GM21619 (cell line): ENCODE measurements at regions not wholly inside any gene's neighbourhood (a gene's known extent, or its start where the extent isn't known, plus 50 kb on each side); places are given as distances from the start of the nearest gene placed in this dataset.
"Not testable (repeated sequence)": the region's sequence is repeated elsewhere in the genome, so short reads cannot be mapped to it uniquely, and the experiment has no call there.

Source experiments
- ATAC-seq: cut with Tn5 transposase; IDR thresholded peaks from one replicate; pipeline ENCODE4 v1.9.1; 2021; ENCODE audit not compliant: unreplicated experiment

DNA sequence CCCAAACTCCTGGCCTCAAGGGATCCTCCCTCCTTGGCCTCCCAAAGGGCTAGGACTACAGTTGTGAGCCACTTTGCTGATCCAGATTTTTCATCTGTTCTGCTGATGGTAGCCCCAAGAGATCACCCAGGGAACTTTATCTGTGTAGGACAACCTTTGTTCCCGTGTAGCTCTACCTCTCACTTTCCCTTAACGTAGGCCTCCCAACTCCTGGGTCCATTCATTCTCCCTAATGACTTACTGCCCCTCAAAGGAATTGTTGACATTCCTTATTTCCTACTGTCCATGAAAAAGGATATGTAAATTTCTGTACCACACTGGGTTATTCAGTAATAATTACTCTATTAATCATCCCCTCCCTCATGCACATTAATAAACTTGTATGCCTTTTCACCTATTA is 51.0 kb upstream of the PHF24 start:
- ATAC-seq = no peak

GRCh38 chr9:34899535-34900158 is 58.4 kb upstream of the PHF24 start:
- peak; percentile 78 for ATAC-seq

DNA sequence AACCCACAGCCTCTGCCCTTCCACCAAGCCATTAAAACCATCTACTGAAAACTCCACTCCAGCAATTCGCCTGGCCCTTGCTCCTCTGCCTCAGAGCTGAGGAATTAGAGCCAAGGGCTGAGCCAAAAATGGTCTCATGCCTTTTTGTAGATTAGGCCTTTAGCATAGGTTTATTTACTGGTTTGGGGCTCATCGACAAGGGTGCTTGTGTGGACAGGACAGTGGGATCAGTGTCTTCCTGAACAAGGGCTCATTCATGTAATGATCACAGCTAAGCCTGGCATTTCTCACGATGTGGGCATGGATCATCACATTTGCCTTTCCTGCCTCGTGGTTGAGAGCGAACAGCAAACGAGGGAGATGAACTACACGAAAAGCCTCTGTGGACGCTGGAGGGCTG is 59.2 kb upstream of the PHF24 start:
- ATAC-seq = no peak

GRCh38 chr9:34896112-34896511 is 62.0 kb upstream of the PHF24 start:
- ATAC-seq = no peak

GRCh38 chr9:34892886-34893285 is 65.2 kb upstream of the PHF24 start:
- ATAC-seq = no peak

DNA sequence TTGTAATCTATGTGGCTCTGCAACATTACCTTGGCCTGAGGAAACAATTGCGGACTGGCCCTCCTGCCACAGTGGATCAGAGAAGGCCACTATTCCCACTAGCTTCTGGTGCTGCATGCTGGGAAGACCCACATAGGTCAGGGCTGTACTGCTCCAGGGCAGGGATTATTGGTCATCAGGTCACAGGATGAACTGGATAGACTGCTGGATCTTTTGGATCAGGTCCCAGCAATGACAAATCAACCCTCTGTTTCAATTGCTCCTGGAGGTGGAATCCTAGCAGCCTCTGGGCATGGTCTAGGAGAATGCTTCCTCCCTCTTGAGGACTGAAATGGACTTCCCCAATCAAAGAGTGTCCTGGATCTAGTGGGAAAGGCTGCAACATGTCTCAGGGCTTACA is 66.7 kb upstream of the PHF24 start:
- no peak for ATAC-seq

DNA sequence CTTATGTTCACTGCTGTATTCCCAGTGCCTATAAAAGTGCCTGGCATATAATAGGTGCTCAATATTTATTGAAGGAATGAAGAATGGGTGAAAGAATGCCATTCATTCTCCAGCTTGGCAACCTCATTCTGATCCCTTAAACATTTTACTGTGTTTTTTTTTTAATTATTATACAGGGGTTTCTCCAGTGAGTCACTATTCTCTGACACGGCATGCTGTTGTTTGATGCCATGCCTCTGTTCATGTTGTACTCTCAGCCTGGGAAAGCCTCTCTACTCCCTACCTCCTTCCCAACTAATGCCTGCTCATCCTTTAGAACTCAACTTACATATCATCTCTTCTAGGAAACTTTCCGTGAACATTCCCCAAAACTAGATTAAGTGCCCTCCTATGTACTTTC is 70.2 kb upstream of the PHF24 start:
- no peak for ATAC-seq

GRCh38 chr9:34884747-34885189 is 73.3 kb upstream of the PHF24 start:
- ATAC-seq = peak; percentile 84

DNA sequence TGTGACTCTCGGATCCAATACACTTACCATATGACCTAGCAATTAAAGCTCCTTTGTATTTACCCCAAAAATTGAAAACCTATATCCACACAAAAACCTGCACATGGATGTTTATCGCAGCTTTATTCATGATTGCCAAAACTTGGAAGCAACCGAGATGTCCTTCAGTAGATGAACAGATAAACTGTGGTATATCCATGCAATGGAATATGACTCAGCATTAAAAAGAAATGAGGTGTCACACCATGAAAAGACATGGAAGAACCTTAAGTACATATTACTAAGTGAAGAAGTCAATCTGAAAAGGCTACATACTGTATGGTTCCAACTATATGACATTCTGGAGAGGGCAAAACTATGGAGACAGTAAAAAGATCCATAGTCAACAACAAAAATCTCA is 82.0 kb upstream of the PHF24 start:
- no peak for ATAC-seq

- no peak for ATAC-seq
Observed at GRCh38 chr9:34869390-34869789, 88.7 kb upstream of the PHF24 start.

- no peak for ATAC-seq
Observed at GRCh38 chr9:34866614-34867013, 91.5 kb upstream of the PHF24 start.

GRCh38 chr9:34863426-34863825 is 94.7 kb upstream of the PHF24 start:
- ATAC-seq = no peak

- ATAC-seq = no peak
Observed at GRCh38 chr9:34862836-34863235, 95.2 kb upstream of the PHF24 start.

- no peak for ATAC-seq
Observed at GRCh38 chr9:34862043-34862442, 96.0 kb upstream of the PHF24 start.

GRCh38 chr9:34855016-34855415 is 103.1 kb upstream of the PHF24 start:
- ATAC-seq = not testable (repeated sequence)

GRCh38 chr9:34830068-34830467 is 120.1 kb upstream of the CCL21 start:
- ATAC-seq = no peak

DNA sequence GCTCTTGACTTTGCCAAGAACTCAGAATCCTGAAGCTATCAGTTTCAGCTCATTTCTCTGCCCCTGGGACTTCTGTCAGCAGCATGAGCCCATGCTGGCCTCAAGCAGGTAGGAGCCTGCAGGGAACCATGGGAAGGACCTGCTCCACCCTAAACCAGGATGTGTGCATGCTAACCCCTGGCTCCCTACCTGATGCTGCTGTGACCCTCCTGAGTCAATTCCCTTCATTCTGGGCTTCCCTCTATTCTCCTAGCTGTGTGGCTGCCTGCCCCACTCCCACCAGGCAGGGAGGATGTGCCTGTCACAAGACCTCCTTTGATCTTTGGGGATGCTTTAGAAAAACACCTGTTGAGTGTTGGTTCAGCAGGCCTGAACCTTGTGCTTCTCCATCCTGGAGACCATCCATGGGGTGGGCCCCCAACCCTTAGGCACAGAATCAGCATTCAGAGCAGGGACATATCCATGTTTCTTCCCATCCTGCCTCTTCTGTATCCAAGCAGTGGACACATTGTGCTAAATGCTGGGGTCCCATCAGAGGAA is 117.1 kb upstream of the CCL21 start:
- ATAC-seq = no peak

DNA sequence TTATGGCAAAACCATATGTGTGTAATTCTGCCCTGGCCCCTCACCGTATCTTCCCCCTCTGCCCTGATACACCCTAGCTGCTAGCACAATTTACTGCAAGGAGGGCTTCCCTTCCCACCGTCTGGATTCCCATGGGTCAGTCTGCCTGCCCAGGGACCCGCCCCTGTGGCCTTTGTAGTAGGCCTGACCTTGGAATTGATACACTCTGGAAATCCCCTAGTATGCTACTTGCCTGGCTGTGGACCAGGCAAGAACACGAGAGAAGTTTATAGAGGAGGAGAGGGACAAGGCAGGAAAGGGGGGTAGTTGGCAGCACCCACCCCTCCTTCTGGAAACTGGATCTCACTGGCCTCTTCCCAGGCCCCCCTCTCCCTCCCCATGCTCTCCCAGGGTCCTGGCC is 115.8 kb upstream of the CCL21 start:
- no peak for ATAC-seq

GRCh38 chr9:34823778-34824177 is 113.8 kb upstream of the CCL21 start:
- ATAC-seq = no peak

- no peak for ATAC-seq
Observed at GRCh38 chr9:34810187-34810524, 100.2 kb upstream of the CCL21 start.

DNA sequence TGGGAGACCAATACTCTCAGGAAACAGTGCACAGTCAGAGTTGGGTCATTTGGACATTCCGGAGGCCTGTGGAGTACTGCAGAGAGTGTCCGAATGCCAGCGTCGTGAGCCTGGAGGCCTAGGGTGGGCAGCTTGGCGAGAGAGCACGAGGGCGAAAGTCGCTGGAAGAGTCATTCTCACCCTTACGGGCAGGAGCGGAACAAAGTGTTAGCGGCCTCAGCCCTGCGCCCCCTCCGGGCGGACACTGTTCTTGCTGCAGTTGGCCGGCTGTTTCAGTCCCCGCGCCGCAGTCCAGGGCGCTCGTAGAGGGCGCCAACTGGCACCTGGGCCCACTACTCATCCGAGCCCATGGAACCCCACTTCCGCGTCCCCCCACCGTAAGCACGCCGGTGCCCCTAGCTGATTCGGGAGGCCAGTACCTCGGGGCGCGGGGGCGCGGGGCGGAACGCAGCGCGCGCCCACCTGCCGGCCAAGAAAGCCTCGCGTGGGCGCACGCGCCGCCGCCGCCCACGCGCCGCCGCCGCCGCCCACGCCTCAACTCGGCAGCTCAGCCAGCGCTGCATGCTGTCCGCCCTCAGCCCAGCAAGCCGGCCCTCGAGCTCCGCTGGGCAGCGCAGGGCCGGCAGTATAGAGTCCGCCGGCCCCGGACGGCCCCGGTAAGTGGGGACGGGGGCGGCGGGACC is 99.7 kb upstream of the CCL21 start:
- ATAC-seq = no peak

GRCh38 chr9:34802916-34803315 is 93.0 kb upstream of the CCL21 start:
- no peak for ATAC-seq

- ATAC-seq = no peak
Observed at GRCh38 chr9:34797367-34797766, 87.4 kb upstream of the CCL21 start.
